GM18907 (cell line): ENCODE measurements at regions not wholly inside any gene's neighbourhood (a gene's known extent, or its start where the extent isn't known, plus 50 kb on each side); places are given as distances from the start of the nearest gene placed in this dataset.
"Not testable (repeated sequence)": the region's sequence is repeated elsewhere in the genome, so short reads cannot be mapped to it uniquely, and the experiment has no call there.

ENCODE experiments used
- ATAC-seq: cut with Tn5 transposase; IDR thresholded peaks from one replicate; pipeline ENCODE4 v1.9.1; 2021; ENCODE audit warnings: mild to moderate bottlenecking, moderate library complexity; ENCODE audit not compliant: unreplicated experiment

DNA sequence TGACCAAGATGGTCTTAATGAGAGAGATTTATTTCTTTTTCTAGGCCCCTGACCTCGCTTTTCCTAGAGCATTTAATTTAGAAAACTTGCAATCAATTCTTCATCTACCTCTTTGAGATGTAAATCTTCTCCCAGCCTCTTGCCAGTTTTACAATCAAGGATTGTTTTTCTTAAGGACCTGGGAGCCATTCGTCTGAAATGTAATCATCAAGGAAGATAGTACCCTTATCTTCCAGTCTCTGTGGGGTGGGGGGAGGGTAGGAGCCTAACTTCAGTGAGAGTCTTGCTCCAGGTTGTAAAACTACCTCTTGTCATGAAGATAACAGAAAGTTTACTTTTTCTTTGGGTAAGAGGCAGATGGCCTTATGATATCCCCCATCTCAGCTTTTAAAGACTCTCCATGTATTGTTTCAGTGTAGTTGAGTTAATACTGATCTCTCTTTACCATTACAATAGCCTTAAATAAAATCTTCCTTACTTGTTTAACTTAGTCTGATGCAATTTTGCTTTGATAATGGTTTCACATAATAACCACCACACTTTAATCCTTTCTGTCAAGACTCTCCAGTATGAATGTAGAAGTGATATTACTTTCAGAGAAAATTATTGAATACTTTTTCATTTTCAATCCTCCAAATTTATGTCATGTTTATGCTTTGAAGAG is 110.2 kb upstream of the CPHXL start:
- ATAC-seq, result no peak

DNA sequence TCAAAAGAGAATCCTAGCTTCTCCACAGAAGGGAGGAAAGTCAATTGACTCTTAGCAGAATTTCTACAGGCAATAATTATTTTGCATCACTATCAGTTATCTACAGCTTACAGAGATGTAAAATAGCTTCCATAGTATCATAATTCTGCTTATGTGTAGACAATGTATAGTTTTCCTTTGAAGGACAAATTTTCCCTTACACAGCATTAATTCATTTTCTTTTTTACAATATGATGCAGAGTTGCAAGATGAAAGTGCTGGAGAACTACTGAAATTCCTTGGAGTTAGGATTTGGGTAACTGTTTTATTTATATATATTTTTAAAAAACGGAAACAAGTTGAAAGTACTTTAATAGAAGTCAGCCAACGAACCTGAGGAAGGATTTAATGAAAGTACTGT is 111.0 kb upstream of the CPHXL start:
- ATAC-seq, result no peak

DNA sequence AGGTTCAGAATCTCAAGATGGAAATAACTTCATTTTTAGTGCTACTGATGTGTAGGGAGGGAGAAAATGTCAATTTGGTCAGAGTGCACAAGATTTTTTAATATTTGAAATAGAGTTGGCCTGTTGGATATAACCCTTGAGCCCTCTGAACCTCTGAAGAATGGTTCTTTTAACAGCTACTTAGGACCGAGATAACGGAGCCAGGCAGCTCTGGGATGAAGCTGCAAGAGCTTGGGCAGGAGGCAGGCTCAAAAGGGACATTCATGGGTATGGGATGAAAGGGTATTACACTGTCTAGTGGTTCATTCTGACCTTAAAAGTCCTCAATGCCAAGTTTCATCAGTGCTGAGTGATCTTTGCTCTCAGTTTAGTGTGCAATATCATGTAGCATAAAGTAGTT is 111.4 kb upstream of the CPHXL start:
- ATAC-seq, result no peak

DNA sequence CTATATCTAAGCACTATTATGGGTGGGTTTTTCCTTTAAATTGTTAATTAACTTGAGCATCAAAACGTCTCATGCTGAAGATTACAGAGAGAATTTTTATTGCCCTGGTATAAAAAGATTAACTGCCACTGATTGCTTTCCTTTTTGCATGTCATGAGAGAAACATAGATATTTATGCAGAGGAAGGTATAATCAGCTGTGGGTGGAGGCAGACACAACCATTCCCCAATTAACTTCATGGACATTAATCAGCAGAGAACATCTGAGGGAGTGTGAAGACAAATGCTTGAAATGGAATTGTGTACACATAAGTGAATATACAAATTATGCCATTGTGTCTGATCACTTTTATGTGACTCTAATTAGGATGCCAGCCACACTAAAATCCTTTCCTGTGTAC is 115.2 kb upstream of the CPHXL start:
- ATAC-seq, result no peak

DNA sequence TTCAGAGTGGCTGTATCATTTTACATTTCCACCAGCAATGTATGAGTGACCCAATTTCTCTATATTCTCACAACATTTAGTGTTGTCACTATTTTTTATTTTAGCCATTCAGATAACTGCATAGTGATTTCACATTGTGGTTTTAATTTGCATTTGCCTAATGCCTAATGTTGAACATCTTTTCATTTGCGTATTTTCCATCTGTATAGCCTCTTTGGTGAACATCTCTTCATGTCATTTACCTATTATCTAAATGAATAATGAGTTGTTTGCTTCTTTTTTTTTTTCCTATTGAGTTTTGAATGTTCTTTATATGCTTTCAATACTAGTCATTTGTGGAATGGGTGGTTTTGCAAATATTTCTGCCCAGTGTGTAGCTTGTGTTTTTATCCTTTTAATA is 120.9 kb upstream of the CPHXL start:
- ATAC-seq, result no peak

DNA sequence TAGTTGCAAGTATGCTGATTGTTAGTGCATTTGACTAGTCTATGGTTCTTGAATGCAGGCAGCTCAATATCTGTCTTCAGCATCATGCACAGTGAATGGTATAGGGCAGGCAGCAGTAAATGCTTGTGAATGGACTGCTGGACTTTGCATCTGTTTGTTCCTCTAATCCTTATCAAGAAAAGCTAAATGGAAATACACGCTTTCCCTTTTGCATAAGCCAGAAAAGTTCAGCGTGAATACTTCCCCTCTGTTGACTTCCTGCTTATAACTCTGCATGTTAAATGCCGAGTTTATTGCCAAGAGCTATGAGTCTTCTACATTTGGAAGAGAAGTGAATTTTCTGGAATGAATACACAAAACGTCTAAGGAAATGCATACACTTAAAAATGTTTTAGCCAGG is 127.9 kb upstream of the CPHXL start:
- ATAC-seq, result no peak

DNA sequence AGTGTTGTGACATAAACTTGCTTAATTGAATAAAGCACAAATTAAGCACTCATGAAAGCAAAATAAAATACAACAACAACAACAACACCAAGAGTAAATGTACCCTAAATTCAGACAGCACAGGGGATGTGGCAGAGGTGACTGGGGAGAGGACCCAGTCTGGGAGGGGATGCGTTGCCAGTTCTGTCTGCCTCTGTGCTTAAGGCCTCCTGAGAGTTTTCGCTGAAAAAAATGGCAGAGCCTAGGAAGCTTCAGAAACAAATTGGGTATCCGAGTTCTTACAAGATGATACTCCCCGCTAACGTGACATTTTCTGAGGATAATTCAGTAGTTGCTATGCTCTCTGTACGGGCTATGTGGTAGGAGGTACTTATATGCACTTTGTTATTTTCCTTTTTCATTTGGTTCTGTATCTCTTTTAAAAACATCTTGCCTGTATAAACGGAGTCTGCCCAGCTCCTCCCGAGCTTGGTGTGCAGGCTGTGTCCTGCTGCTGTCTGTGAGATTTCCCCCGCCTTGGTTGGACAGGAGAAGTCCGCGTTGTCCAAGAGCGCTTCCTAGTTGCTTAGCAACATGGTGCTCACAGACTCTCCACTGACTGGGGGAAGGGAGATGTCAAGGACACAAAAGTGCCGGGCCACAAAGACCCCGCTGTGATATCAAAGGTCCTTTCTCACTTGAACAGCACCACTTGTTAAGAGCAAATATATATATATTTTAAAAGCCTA is 134.2 kb upstream of the CPHXL start:
- no peak for ATAC-seq

DNA sequence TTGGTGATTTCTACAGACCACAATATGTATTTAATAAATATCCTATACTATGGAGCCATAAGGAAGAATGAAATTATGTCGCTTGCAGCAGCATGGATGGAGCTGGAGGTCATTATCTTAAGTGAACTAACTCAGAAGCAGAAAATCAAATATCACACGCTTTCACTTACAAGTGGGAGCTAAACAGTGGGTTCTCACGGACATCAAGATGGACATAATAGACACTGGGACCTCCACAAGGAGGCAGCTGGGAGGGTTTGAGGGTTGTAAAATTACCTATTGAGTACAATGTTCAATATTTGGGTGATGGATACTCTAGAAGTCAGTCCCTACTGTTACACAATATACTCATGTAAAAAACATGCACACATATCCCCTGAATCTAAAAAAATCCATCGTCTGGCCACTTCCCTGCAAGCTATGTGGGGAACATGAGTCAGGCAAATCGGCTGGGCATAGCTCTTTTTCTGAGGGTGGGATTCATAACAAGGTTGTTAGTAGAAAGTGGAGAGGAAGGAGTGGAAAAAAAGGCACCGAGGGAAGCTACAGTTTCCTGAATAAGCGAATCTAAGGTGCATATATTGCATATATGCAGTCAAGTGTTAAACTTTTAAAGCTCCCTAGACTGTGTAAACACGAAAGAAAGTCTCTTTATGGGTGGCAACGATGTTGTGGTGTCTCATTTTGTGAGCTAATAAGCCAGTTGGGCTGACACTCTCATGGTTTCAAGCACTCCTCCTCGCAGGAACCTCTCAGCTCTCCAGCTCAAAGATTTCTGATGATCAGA is 135.2 kb upstream of the CPHXL start:
- no peak for ATAC-seq

DNA sequence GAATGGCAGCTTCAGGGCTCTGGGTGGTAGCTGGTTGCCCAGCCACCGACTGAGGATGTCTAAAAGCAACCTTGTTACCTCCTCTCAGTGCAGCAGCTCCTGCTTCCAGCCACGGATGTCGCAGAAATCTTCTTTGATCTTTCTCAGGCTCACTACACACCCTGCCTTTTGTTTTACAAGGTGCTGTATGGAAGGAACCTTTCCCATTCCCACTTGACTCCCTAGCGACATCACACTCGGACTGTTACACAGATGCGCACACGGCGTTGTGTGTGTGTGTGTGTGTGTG is 135.8 kb upstream of the CPHXL start:
- ATAC-seq, result no peak

DNA sequence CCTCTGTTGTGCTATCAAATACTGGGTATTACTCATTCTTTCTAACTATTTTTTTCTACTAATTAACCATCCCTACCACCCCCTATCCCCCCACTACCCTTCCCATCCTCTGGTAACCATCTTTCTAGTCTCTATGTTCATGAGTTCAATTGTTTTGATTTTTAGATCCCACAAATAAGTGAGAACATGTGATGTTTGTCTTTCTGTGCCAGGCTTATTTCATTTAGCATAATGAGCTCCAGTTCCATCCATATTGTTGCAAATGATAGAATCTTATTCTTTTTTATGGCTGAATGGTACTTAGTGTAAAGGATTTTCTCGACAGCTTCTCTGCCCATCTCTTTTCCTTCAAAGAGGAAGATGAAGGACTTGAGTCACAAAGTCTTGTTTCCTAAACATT is 138.0 kb upstream of the CPHXL start:
- no peak for ATAC-seq

DNA sequence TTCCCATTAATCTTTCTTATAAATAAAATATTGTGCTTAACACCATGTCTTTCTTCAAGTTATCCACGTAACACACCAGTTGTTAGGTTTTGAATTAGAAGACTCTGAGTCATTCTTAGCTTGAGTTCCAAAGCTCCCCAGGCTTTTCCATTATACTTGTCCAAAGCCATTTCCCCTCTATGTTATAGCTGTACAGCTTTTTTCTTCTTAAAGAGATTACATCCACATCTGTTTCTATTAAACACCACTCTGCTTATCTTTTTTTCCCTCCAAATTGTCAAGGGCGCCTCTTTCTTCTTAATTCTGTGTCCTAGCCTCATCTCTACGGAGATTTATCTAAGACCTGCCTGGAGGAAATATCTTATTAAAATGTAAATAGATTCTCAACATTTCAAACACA is 139.4 kb upstream of the CPHXL start:
- ATAC-seq, result no peak

DNA sequence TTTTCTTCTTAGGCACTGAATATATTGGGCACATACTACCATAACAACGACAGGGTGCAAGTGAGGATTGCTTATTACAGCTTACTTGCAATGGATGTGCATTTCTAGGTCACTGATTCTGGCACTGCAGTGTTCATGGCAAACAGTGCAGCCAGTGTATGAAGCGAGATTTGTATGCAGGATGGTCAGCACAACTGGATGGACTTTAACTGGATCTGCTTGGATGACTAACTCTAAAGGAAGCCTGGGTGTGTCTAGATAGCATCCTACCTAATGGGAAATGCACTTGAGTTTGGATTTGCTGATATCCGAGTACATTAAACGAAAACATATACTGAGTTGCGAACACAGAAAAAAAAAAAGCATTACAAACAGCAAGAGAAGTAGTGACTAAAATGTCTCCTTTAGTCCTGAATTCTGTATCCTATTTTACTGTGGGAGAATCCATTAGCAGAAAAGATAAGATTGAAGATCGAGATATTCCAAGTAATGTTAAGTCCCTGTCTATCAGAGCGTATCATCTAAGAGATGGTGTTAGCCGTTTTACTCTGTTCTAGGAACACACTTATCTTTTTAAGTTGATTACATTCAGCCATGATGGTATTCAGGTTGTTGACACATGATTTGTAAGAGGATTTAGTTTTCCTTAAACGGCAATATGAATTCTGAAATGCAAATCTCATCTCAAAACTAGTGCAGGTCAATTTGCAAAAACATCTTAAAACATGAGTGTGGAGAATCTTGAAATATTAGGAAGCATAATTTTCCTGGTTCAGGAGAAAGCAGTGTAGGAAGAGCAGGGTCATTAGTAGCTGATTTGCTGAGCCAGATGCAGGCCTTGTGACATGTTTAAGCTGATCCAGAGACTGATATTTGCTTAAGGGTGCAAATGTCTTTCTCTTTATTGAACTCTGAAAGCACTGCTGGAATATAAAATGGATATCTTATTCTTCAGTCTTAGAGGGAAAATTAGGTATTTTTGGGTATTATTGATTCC is 142.6 kb upstream of the CPHXL start:
- ATAC-seq, result no peak

DNA sequence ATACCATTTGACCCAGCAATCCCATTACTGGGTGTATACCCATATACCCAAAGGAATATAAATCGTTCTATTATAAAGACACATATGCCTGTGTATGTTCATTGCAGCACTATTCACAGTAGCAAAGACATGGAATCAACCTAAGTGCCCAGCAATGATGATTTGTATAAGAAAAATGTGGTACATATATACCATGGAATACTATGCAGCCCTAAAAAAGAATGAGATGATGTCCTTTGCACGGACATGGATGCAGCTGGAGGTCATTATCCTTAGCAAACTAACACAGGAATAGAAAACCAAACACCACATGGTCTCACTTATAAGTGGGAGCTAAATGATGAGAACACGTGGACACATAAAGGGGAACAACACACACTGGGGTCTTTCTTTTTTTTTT is 155.0 kb upstream of the CPHXL start:
- ATAC-seq, result not testable (repeated sequence)

DNA sequence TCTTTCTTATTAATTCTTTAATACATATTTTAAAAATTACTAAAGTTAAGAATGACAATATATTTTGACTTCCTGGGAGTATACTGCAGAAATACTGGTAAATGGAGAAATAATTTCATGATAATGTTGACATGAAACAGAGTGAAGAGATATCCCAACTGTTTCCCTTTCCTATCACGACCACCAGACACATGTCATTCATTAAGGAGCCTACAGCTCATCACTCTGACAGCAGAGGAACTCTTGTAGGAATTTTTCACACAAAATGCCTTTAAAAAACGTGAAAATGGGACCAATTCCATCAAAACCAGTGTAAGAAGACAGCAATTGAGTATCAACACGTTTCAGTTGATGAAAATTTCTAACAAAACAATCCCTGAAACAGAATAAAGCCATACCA is 172.9 kb upstream of the CPHXL start:
- ATAC-seq, result no peak

DNA sequence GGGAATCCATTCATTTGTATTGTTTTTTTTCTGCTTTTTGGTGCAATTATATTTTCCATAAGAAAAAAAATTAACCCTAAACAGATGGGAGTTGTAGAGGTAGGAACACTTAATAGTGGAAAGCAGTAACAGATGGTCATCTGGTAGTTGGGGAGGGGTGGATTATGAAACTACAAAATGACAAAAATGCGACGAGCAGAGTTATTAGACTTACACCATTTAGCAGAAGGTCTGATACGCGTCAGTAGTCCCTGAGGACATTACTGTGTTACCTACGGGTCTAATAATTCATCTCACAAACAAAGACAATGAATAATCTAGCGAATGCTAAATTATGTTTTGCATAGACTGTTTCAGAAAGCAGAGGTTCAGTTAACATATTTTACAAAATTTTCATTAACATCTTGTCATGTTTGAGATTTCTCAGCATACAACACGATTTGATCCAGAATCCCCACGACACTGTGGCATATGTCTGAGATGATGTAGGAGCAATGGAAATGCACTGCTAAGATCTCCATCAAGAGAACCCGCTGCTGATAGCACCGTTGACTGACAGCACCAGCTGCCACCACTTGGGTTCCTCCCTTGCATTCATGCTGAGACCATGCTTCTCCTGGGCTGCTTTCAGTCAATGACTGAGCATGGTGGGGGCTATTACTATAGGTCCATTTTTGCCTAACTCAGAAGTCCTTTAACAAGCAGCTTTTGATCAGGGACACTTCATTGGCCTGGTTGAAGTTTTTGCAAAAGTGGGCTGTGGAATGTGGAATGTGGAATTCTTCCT is 182.2 kb upstream of the CPHXL start:
- no peak for ATAC-seq

DNA sequence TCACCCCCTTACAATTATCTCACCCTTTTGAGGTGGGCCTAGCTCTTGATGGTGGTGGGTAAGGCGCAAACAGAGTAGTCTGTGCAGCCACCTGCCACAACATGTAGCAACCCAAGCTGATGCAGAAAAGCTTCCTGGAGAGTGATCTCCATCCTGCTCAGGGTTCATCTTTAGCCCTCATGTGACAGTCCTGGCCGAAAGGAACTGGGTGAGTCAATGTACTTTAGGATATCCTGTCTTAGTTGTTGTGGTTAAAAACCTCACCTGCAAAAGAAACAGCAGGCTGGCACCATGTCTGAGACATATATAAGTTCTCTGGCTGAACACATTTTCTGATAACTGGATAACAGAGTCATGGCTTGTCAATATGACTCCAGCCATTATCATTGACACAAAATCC is 183.5 kb upstream of the CPHXL start:
- no peak for ATAC-seq

DNA sequence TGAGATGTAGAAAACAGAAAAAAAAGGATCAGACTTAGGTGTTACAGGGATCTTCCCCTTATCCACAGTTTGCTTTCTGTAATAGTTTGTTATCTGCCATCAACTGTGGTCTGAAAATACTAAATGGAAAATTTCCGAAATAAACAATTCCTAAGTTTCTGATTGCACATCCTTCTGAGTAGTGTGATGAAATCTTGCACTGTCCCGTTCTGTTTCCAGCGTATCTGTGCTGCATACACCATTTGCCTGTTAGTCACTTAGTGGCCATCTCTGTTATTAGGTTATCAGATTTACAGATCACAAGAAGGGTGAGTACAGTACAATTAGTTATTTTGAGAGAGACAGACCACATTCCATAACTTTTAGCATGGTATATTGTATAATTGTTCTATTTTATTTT is 185.6 kb upstream of the CPHXL start:
- ATAC-seq, result no peak

DNA sequence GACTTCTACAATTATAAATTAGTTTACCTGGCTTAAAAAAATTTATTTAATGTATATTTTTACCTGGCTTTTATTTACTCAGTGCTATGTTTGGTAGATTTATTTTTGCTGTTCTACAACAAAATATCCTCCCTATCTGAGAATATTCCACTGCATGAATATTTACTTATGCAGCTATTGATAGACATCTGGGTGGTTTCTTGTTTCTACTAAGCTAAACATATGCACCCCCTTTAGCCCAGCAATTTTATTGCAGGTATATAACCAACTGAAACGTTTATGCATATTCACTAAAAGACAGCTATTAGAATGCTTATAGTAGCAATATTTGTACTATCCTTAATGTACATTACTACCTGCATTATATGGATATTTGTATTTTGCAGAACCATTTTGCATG is 187.7 kb upstream of the CPHXL start:
- ATAC-seq, result no peak

DNA sequence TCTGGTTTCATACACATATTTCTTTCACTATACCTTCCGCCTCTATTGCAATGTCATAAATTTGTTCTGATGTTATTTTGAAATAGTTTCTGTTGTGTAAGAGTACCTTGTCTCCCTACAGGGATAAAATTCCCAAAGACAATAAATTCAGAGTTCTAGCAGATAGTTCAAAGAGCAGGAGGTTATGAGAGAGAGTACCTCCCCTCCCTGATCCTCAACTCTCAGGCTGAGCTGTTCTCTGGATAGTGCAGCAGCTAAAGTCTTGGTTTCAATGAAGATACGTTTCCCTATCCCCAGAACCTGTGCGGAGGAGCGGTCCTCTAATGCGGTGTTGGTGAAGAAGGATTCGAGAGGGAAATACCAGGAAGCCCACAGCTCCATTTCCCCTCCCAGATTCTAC is 190.2 kb upstream of the CPHXL start:
- ATAC-seq, result no peak

DNA sequence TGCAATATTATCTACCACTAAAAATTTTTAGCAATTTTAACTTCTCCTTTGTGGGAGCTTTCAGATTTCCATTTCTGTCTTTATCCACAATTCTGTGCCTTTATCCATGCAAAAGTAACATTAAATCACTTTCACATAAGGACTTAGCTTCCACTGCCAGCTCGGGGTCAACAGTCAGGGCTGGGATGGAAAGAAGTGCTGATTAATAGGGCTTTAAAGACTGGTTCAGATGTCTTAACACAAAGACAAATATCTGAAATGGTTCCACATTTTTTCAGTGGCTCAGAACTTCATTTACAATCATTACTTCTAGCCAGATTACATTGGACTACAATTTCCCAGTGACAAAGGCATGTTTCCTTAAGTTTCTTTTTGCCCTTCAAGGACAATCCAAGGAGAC is 191.8 kb upstream of the CPHXL start:
- ATAC-seq, result no peak
